ENCODE measurements at regions not wholly inside any gene's neighbourhood (a gene's known extent, or its start where the extent isn't known, plus 50 kb on each side); places are given as distances from the start of the nearest gene placed in this dataset.

DNA sequence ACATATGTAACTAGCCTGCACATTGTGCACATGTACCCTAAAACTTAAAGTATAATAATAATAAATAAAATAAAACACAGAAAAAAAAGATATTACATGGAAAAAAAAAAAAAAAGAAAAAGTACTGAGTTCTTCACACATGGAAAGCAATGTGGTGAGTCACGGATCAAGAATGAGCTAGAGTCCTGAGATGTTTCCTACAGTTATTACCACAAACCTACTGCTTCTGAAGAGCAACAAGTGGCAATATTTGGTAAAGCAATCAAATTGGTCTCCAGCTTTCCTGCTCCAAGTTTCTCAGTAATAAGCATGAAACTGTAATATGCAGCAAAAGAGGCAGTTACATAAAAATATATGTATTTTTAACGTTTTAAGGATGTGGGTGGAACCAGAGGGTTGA, 223.3 kb upstream of the SALL1 start:
- peak; percentile 40 for DNase-seq (ENCODE audit: low read depth)
- TF ChIP-seq, protein P1, sequence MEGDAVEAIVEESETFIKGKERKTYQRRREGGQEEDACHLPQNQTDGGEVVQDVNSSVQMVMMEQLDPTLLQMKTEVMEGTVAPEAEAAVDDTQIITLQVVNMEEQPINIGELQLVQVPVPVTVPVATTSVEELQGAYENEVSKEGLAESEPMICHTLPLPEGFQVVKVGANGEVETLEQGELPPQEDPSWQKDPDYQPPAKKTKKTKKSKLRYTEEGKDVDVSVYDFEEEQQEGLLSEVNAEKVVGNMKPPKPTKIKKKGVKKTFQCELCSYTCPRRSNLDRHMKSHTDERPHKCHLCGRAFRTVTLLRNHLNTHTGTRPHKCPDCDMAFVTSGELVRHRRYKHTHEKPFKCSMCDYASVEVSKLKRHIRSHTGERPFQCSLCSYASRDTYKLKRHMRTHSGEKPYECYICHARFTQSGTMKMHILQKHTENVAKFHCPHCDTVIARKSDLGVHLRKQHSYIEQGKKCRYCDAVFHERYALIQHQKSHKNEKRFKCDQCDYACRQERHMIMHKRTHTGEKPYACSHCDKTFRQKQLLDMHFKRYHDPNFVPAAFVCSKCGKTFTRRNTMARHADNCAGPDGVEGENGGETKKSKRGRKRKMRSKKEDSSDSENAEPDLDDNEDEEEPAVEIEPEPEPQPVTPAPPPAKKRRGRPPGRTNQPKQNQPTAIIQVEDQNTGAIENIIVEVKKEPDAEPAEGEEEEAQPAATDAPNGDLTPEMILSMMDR (IDR thresholded peaks at IDR 0.05; ENCODE audit: insufficient read depth, low read depth, low read length, missing control alignments), result no peak
- no peak overlapping the region for H3K4me3 ChIP-seq (ENCODE audit: low read length)

DNA sequence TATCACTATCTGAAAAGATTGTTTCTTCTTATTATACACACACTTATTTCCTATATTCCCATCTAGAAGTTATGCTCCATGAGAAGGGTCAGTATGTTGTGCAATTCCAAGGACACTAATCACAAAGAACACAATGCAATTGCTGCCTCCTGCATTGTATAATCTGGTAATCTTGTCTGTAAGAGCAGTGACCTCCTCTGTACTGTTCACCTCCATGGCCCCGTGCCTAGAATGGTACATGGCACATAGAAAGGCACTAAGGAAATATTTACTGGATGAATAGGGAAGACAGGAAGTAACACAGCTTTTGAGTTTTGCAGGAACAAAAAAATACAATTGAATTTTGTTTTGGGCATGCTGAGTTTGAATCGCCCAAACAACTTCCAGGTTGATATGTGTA, 214.6 kb upstream of the SALL1 start:
- DNase-seq (ENCODE audit: low read depth), result no peak
- no peak overlapping the region for H3K4me3 ChIP-seq (ENCODE audit: low read length)
- TF ChIP-seq, protein P1 (IDR thresholded peaks at IDR 0.05; ENCODE audit: insufficient read depth, low read depth, low read length, missing control alignments), result no peak

GRCh38 chr16:51359141-51359955, 208.3 kb upstream of the SALL1 start:
- no peak for DNase-seq (ENCODE audit: low read depth)

DNA sequence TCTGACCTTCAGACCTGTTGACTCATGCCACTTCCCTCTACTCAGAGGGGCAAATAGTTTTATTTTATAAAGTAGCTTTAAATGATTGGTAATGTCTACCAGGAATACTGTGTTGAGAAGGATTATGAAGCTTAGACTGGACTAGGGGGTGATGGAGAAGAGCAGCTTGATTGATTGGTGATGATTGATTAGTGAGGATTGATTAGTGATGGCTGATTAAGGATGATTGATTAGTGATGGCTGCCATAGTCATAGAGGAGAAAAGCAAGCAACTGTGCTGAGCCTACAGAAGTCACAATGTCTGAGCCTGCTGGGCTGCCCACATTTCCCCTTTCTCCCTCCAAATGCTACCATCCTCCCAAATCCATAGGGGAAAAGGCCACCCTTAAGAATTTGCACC, 206.8 kb upstream of the SALL1 start:
- TF ChIP-seq, protein P1 (IDR thresholded peaks at IDR 0.05; ENCODE audit: insufficient read depth, low read depth, low read length, missing control alignments), result no peak
- no peak overlapping the region for H3K4me3 ChIP-seq (ENCODE audit: low read length)
- no peak for DNase-seq (ENCODE audit: low read depth)

More at GRCh38 chr16:51359141-51359955, 208.3 kb upstream of the SALL1 start:
- TF ChIP-seq, protein P1 (IDR thresholded peaks at IDR 0.05; ENCODE audit: insufficient read depth, low read depth, low read length, missing control alignments), result no peak
- H3K4me3 ChIP-seq (ENCODE audit: low read length), result no peak overlapping the region

- TF ChIP-seq, protein P1 (IDR thresholded peaks at IDR 0.05; ENCODE audit: insufficient read depth, low read depth, low read length, missing control alignments), result no peak
- H3K4me3 ChIP-seq (ENCODE audit: low read length), result no peak overlapping the region
- no peak for DNase-seq (ENCODE audit: low read depth)
Measured at GRCh38 chr16:51355875-51356274, 204.8 kb upstream of the SALL1 start.

GRCh38 chr16:51355195-51355594, 204.1 kb upstream of the SALL1 start:
- TF ChIP-seq, protein P1 (IDR thresholded peaks at IDR 0.05; ENCODE audit: insufficient read depth, low read depth, low read length, missing control alignments), result no peak
- H3K4me3 ChIP-seq (ENCODE audit: low read length), result no peak overlapping the region
- DNase-seq (ENCODE audit: low read depth), result no peak

DNA sequence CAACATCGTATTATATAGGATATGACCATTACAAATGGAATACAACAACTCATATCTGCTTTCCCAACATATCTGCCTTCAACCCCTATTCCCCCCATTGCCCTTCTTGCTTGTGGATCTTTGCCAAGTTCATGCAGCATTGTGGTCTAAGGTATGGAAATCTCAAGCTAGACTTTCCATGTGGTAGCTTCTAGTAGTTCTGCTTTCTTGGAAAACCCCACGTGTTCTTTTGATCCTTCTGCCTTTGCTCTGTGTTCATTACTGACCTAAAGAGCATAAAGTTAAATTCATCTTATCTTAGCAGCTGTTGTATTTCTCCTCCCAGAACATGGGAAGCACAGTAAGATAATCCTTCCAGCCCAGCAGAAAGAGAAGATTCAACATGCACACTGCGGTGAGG, 202.0 kb upstream of the SALL1 start:
- no peak for DNase-seq (ENCODE audit: low read depth)
- H3K4me3 ChIP-seq (ENCODE audit: low read length), result no peak overlapping the region
- TF ChIP-seq, protein P1 (IDR thresholded peaks at IDR 0.05; ENCODE audit: insufficient read depth, low read depth, low read length, missing control alignments), result no peak

All from epithelial cell of esophagus (primary cell).